ENCODE measurements at regions not wholly inside any gene's neighbourhood (a gene's known extent, or its start where the extent isn't known, plus 50 kb on each side); places are given as distances from the start of the nearest gene placed in this dataset.

GRCh38 chr18:2147476-2148230 is 423.7 kb downstream of the METTL4 start:
- TF ChIP-seq, protein P1, sequence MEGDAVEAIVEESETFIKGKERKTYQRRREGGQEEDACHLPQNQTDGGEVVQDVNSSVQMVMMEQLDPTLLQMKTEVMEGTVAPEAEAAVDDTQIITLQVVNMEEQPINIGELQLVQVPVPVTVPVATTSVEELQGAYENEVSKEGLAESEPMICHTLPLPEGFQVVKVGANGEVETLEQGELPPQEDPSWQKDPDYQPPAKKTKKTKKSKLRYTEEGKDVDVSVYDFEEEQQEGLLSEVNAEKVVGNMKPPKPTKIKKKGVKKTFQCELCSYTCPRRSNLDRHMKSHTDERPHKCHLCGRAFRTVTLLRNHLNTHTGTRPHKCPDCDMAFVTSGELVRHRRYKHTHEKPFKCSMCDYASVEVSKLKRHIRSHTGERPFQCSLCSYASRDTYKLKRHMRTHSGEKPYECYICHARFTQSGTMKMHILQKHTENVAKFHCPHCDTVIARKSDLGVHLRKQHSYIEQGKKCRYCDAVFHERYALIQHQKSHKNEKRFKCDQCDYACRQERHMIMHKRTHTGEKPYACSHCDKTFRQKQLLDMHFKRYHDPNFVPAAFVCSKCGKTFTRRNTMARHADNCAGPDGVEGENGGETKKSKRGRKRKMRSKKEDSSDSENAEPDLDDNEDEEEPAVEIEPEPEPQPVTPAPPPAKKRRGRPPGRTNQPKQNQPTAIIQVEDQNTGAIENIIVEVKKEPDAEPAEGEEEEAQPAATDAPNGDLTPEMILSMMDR (IDR thresholded peaks at IDR 0.05; ENCODE audit: borderline replicate concordance, extremely low read depth, insufficient read depth) = no peak
- FAIRE-seq (no peak), DNase-seq (no peak)
- no peaks in the 10 kb centered on the region for H3K36me3 ChIP-seq (ENCODE audit: control insufficient read depth in 2 of 3, insufficient read depth in 3 of 3, low read length in 3 of 3)
- H3K27me3 ChIP-seq (ENCODE audit: control insufficient read depth, insufficient read depth, low read length) = no peaks in the 10 kb centered on the region
- H3K9ac ChIP-seq (ENCODE audit: low read length in 3 of 3) = no peak overlapping the region
- H3K4me3 ChIP-seq (ENCODE audit: low read length in 3 of 3) = no peak overlapping the region
- no peak overlapping the region for H3K27ac ChIP-seq (ENCODE audit: low read depth in 2 of 2, low read length in 2 of 2)
- no peaks in the 10 kb centered on the region for H3K9me3 ChIP-seq (ENCODE audit: control insufficient read depth in 2 of 3, insufficient read depth in 1 of 3, low read length in 3 of 3)
- no peaks in the 10 kb centered on the region for H3K4me1 ChIP-seq (ENCODE audit: control insufficient read depth in 2 of 3, insufficient read depth in 2 of 3, low read depth in 1 of 3, low read length in 3 of 3)
- intact Hi-C loops (cut with DNase I) = no loop called here

DNA sequence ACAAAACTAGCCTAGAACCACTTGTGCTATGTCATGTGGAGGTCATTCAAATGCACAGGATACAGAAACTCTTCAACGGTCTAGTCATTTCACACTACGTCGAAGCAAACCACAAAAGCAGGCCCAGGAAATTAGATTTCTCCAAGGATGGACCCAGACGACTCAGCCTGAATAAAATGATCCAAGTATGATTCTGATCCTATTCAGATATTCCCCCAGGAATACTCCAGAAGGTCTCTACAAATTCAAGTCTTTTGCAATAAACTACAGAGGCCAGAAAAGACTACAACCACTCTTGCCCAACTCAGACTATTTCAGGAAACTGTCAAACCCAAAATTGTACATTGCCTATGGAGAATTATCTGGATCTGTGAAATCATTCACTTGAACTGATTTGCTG is 422.5 kb downstream of the METTL4 start:
- H3K9me3 ChIP-seq (ENCODE audit: control insufficient read depth in 2 of 3, insufficient read depth in 1 of 3, low read length in 3 of 3) = no peaks in the 10 kb centered on the region
- FAIRE-seq (no peak), DNase-seq (no peak)
- H3K27ac ChIP-seq (ENCODE audit: low read depth in 2 of 2, low read length in 2 of 2) = no peak overlapping the region
- H3K4me3 ChIP-seq (ENCODE audit: low read length in 3 of 3) = no peak overlapping the region
- no peaks in the 10 kb centered on the region for H3K36me3 ChIP-seq (ENCODE audit: control insufficient read depth in 2 of 3, insufficient read depth in 3 of 3, low read length in 3 of 3)
- TF ChIP-seq, protein P1 (IDR thresholded peaks at IDR 0.05; ENCODE audit: borderline replicate concordance, extremely low read depth, insufficient read depth) = no peak
- H3K27me3 ChIP-seq (ENCODE audit: control insufficient read depth, insufficient read depth, low read length) = no peaks in the 10 kb centered on the region
- H3K9ac ChIP-seq (ENCODE audit: low read length in 3 of 3) = no peak overlapping the region
- no peaks in the 10 kb centered on the region for H3K4me1 ChIP-seq (ENCODE audit: control insufficient read depth in 2 of 3, insufficient read depth in 2 of 3, low read depth in 1 of 3, low read length in 3 of 3)
- intact Hi-C loops (cut with DNase I) = no loop called here

DNA sequence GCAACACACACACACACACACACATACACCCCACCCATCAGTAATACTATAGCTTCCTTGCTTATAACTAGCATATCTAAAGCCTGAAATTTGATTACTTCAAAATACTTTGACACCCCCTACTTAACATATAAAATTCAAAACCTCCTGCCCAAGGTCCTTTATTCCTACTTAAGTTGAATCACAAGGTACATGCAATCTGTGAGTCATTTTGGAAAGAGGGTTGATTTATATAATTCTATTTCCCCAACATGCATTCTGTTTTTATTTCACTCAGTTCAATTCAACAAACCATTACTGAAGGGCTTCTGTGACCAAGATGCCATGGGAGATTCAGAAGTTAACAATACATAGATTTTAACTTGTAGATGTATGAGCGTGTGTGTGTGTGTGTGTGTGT is 420.7 kb downstream of the METTL4 start:
- no peak overlapping the region for H3K27ac ChIP-seq (ENCODE audit: low read depth in 2 of 2, low read length in 2 of 2)
- FAIRE-seq (no peak), DNase-seq (no peak)
- intact Hi-C loops (cut with DNase I) = no loop called here
- H3K9me3 ChIP-seq (ENCODE audit: control insufficient read depth in 2 of 3, insufficient read depth in 1 of 3, low read length in 3 of 3) = no peaks in the 10 kb centered on the region
- H3K27me3 ChIP-seq (ENCODE audit: control insufficient read depth, insufficient read depth, low read length) = no peaks in the 10 kb centered on the region
- H3K36me3 ChIP-seq (ENCODE audit: control insufficient read depth in 2 of 3, insufficient read depth in 3 of 3, low read length in 3 of 3) = no peaks in the 10 kb centered on the region
- H3K4me3 ChIP-seq (ENCODE audit: low read length in 3 of 3) = no peak overlapping the region
- no peaks in the 10 kb centered on the region for H3K4me1 ChIP-seq (ENCODE audit: control insufficient read depth in 2 of 3, insufficient read depth in 2 of 3, low read depth in 1 of 3, low read length in 3 of 3)
- no peak overlapping the region for H3K9ac ChIP-seq (ENCODE audit: low read length in 3 of 3)
- TF ChIP-seq, protein P1 (IDR thresholded peaks at IDR 0.05; ENCODE audit: borderline replicate concordance, extremely low read depth, insufficient read depth) = no peak

- H3K9me3 ChIP-seq (ENCODE audit: control insufficient read depth in 2 of 3, insufficient read depth in 1 of 3, low read length in 3 of 3) = no peaks in the 10 kb centered on the region
- no peak for FAIRE-seq
- no peak overlapping the region for H3K27ac ChIP-seq (ENCODE audit: low read depth in 2 of 2, low read length in 2 of 2)
- no peaks in the 10 kb centered on the region for H3K27me3 ChIP-seq (ENCODE audit: control insufficient read depth, insufficient read depth, low read length)
- TF ChIP-seq, protein P1 (IDR thresholded peaks at IDR 0.05; ENCODE audit: borderline replicate concordance, extremely low read depth, insufficient read depth) = no peak
- no peak for DNase-seq
- no peaks in the 10 kb centered on the region for H3K36me3 ChIP-seq (ENCODE audit: control insufficient read depth in 2 of 3, insufficient read depth in 3 of 3, low read length in 3 of 3)
- no peak overlapping the region for H3K9ac ChIP-seq (ENCODE audit: low read length in 3 of 3)
- no peak overlapping the region for H3K4me3 ChIP-seq (ENCODE audit: low read length in 3 of 3)
- H3K4me1 ChIP-seq (ENCODE audit: control insufficient read depth in 2 of 3, insufficient read depth in 2 of 3, low read depth in 1 of 3, low read length in 3 of 3) = no peaks in the 10 kb centered on the region
- intact Hi-C loops (cut with DNase I) = no loop called here
Observed at GRCh38 chr18:2154278-2154677, 417.0 kb downstream of the METTL4 start.

Measured in kidney (tissue), 13 donors.